ENCODE measurements at regions not wholly inside any gene's neighbourhood (a gene's known extent, or its start where the extent isn't known, plus 50 kb on each side); places are given as distances from the start of the nearest gene placed in this dataset.

DNA sequence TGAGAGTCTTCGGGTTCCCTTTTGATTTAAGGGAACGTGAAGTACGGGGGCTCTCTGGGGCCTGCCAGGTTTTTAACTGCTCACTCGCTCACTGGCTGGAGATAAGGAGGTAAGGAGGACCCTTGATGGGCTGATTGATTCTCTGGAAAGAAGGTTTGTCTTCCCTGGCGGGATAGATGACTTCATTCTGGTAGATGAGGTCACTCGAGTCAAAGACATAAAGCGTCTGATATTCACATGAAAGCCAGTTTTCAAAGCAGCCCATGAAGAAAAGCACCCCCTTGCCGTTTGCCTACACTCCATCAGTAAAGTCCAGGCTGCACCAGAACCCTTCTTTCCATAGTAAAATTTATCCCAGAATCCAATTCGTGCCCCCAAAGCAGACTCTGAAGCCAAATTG lies 233.7 kb upstream of the IRX5 start:
- TF ChIP-seq BHLHE40 (IDR thresholded peaks at IDR 0.05; ENCODE audit: low read depth, low read length) = no peak
- no peak for TF ChIP-seq EP300 (IDR thresholded peaks at IDR 0.05)

All from A549 (cell line).